ENCODE measurements at regions not wholly inside any gene's neighbourhood (a gene's known extent, or its start where the extent isn't known, plus 50 kb on each side); places are given as distances from the start of the nearest gene placed in this dataset.
"Not testable (repeated sequence)": the region's sequence is repeated elsewhere in the genome, so short reads cannot be mapped to it uniquely, and the experiment has no call there.

GRCh38 chr11:116683982-116684381 lies 88.8 kb downstream of the BUD13 start:
- DNase-seq = peak; percentile 18
- H3K9me3 ChIP-seq = peaks cover 0 to 4% (median 0%) of the 10 kb centered on the region in 4 donors
- WGBS, 2 donors = 78 to 93% methylated on average over 3 of the region's 3 CpGs
- no peak overlapping the region for H3K27ac ChIP-seq
- no peaks in the 10 kb centered on the region for H3K4me1 ChIP-seq
- intact Hi-C loops (cut with DNase I) = no loop called here
- H3K4me3 ChIP-seq = no peak overlapping the region
- TF ChIP-seq POLR2AphosphoS5 (IDR thresholded peaks at IDR 0.05) = no peak
- no peak for TF ChIP-seq POLR2A (IDR thresholded peaks at IDR 0.05)
- H3K27me3 ChIP-seq = peaks cover 0 to 5% (median 0%) of the 10 kb centered on the region in 3 donors
- H3K36me3 ChIP-seq = no peaks in the 10 kb centered on the region

GRCh38 chr11:116680349-116681125 lies 92.2 kb downstream of the BUD13 start:
- WGBS, 2 donors = 60 to 77% methylated on average over 4 of the region's 4 CpGs
- H3K4me1 ChIP-seq = no peaks in the 10 kb centered on the region
- no peak overlapping the region for H3K4me3 ChIP-seq
- no peak for TF ChIP-seq CTCF (IDR thresholded peaks at IDR 0.05)
- no peak for TF ChIP-seq POLR2A (IDR thresholded peaks at IDR 0.05)
- TF ChIP-seq POLR2AphosphoS5 (IDR thresholded peaks at IDR 0.05) = no peak
- no peak for TF ChIP-seq EP300 (IDR thresholded peaks at IDR 0.05)
- intact Hi-C loops (cut with DNase I) = no loop called here
- no peak overlapping the region for H3K27ac ChIP-seq
- no peaks in the 10 kb centered on the region for H3K36me3 ChIP-seq
- peak; percentile 38 for DNase-seq
- no peaks in the 10 kb centered on the region for H3K27me3 ChIP-seq
- peaks cover 0 to 6% (median 0%) of the 10 kb centered on the region in 4 donors for H3K9me3 ChIP-seq

- no peaks in the 10 kb centered on the region for H3K36me3 ChIP-seq
- TF ChIP-seq EP300 (IDR thresholded peaks at IDR 0.05) (no peak), POLR2AphosphoS5 (IDR thresholded peaks at IDR 0.05) (no peak), POLR2A (IDR thresholded peaks at IDR 0.05) (no peak), CTCF (IDR thresholded peaks at IDR 0.05) (no peak)
- H3K9me3 ChIP-seq = peaks cover 0 to 6% (median 0%) of the 10 kb centered on the region in 4 donors
- intact Hi-C loops (cut with DNase I) = no loop called here
- H3K4me3 ChIP-seq = no peak overlapping the region
- H3K27me3 ChIP-seq = no peaks in the 10 kb centered on the region
- no peak overlapping the region for H3K27ac ChIP-seq
- 91 to 92% methylated on average over 3 of the region's 3 CpGs for WGBS, 2 donors
- H3K4me1 ChIP-seq = no peaks in the 10 kb centered on the region
- DNase-seq = peak; percentile 8
Observed at GRCh38 chr11:116678887-116679286, 93.9 kb downstream of the BUD13 start.

DNA sequence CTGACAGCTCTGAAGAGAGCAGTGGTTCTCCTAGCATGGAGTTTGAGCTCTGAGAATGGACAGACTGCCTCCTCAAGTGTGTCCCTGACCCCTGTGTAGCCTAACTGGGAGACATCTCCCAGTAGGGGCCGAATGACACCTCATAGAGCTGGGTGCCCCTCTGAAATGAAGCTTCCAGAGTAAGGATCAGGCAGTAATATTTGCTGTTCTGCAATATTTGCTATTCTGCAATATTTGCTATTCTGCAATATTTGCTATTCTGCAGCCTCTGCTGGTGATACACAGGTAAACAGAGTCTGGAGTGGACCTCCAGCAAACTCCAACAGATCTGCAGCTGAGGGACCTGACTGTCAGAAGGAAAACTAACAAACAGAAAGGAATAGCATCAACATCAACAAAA lies 105.5 kb downstream of the BUD13 start:
- H3K27me3 ChIP-seq; H3K36me3 ChIP-seq; DNase-seq; H3K27ac ChIP-seq; intact Hi-C loops (cut with DNase I); H3K4me1 ChIP-seq; H3K4me3 ChIP-seq: not testable (repeated sequence)
- peaks cover 3 to 11% (median 3%) of the 10 kb centered on the region in 4 donors for H3K9me3 ChIP-seq
- WGBS, 2 donors = 31 to 60% methylated on average over 1 of the region's 1 CpG

DNA sequence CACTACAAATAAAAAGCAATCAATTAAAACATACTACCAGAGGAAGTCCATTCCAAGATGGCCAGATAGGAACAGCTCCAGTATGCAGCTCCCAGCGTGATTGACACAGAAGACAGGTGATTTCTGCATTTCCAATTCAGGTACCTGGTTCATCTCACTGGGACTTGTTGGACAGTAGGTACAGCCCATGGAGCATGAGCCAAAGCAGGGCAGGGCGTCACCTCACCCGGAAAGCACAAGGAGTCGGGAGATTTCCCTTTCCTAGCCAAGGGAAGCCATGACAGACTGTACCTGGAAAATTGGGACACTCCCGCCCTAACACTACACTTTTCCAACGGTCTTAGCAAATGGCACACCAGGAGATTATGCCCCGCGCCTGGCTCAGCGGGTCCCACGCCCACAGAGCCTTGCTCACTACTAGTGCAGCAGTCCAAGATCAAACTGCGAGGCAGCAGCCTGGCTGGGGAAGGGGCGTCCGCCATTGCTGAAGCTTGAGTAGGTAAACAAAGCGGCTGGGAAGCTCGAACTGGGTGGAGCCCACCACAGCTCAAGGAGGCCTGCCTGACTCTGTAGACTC lies 106.0 kb downstream of the BUD13 start:
- intact Hi-C loops (cut with DNase I); H3K27me3 ChIP-seq; H3K27ac ChIP-seq; H3K4me3 ChIP-seq; H3K4me1 ChIP-seq; H3K36me3 ChIP-seq: not testable (repeated sequence)
- peak; percentile 38 for DNase-seq
- 81 to 84% methylated on average over 15 of the region's 15 CpGs for WGBS, 2 donors
- peaks cover 3 to 11% (median 3%) of the 10 kb centered on the region in 4 donors for H3K9me3 ChIP-seq

- no peak for TF ChIP-seq POLR2AphosphoS5 (IDR thresholded peaks at IDR 0.05)
- no peaks in the 10 kb centered on the region for H3K4me1 ChIP-seq
- no peak overlapping the region for H3K27ac ChIP-seq
- intact Hi-C loops (cut with DNase I) = no loop called here
- no peak for DNase-seq
- no peak overlapping the region for H3K4me3 ChIP-seq
- peaks cover 0 to 4% (median 0%) of the 10 kb centered on the region in 3 donors for H3K27me3 ChIP-seq
- H3K9me3 ChIP-seq = peaks cover 3 to 11% (median 3%) of the 10 kb centered on the region in 4 donors
- H3K36me3 ChIP-seq = no peaks in the 10 kb centered on the region
Observed at GRCh38 chr11:116665523-116665922, 107.3 kb downstream of the BUD13 start.
